Stomach (tissue), 8 donors: ENCODE measurements at regions not wholly inside any gene's neighbourhood (a gene's known extent, or its start where the extent isn't known, plus 50 kb on each side); places are given as distances from the start of the nearest gene placed in this dataset.

Experiments used
- DNase-seq, 2 donors: peaks; one replicate each; pipeline versions ENCODE4 v3.0.0 to v3.0.0-alpha.2; 2013 to 2019
- H3K27ac ChIP-seq, 5 donors: fragments of 200-600 bp in 4 of 5; sonication (generic) in 4 of 5; one replicate each; pipeline ENCODE4 v1.5.1; 2013 to 2019; ENCODE audit warnings: mild to moderate bottlenecking in 1 of 5, moderate library complexity in 1 of 5
- H3K27me3 ChIP-seq, 3 donors: fragments of 200-600 bp; sonication (generic); one replicate each; pipeline ENCODE4 v1.5.1; 2017 to 2019; ENCODE audit warnings: mixed run types in 1 of 3
- H3K36me3 ChIP-seq, 4 donors: fragments of 200-600 bp; sonication (generic); 1 replicate in 3 of 4; 2 replicates in 1 of 4; pipeline ENCODE4 v1.5.1; 2016 to 2019
- H3K4me1 ChIP-seq, 4 donors: fragments of 200-600 bp; sonication (generic); one replicate each; pipeline ENCODE4 v1.5.1; 2016 to 2019
- H3K4me3 ChIP-seq, 4 donors: fragments of 200-600 bp; sonication (generic) in 3 of 4; one replicate each; pipeline ENCODE4 v1.5.1; 2016 to 2019; ENCODE audit warnings: mild to moderate bottlenecking in 1 of 4
- H3K9me3 ChIP-seq, 4 donors: fragments of 200-600 bp; sonication (generic); one replicate each; pipeline ENCODE4 v1.5.1; 2016 to 2019
- CTCF ChIP-seq, 7 experiments: fragments of 450-650 bp in 4 of 7; fragments of 200-600 bp in 3 of 7; sonication (generic) in 3 of 7; IDR thresholded peaks; one replicate each; pipeline ENCODE4 v1.5.1; 2016 to 2019; ENCODE audit warnings: antibody characterized with exemption in 7 of 7, control low read depth in 2 of 7, mild to moderate bottlenecking in 1 of 7
- EP300 ChIP-seq: sonication (generic); formaldehyde crosslinking; IDR thresholded peaks from one replicate; pipeline ENCODE4 v1.6.1; 2017; ENCODE audit warnings: antibody characterized with exemption
- POLR2A ChIP-seq, 4 donors: fragments of 450-650 bp; IDR thresholded peaks; one replicate each; pipeline ENCODE4 v1.6.1; 2016; ENCODE audit warnings: antibody characterized with exemption in 4 of 4, control low read depth in 2 of 4, mild to moderate bottlenecking in 1 of 4, moderate library complexity in 1 of 4
- POLR2AphosphoS5 ChIP-seq, 3 donors: sonication (generic); formaldehyde crosslinking; IDR thresholded peaks; one replicate each; pipeline ENCODE4 v1.6.1; 2016; ENCODE audit warnings: antibody characterized with exemption in 3 of 3
- WGBS, 5 donors: extraction: QIAGEN DNeasy Blood & Tissue Kit in 3 of 5; methylation state at CpG; one replicate each; pipeline versions ENCODE4 v1.1.5 to v1.1.7; 2013 to 2018; 5-methylcytosine and 5-hydroxymethylcytosine counted together
- intact Hi-C: fragments of 100-400 bp; cut with DNase I; formaldehyde crosslinking; loops from one replicate; pipeline ENCODE4 v1.15.1; 2023; ENCODE audit warnings: low total_unique reads
- donor health status: healthy with polysubstance abuse.
- donor health status: Bipolar disorder and iron deficiency.
- donor health status: healthy.

- DNase-seq, result peak in 1 of 2 donors; percentile 10
- H3K27ac ChIP-seq, result no peak overlapping the region
- H3K4me3 ChIP-seq, result no peak overlapping the region
- no peaks in the 10 kb centered on the region for H3K4me1 ChIP-seq
- TF ChIP-seq POLR2AphosphoS5 (IDR thresholded peaks at IDR 0.05) (no peak), EP300 (no peak), POLR2A (IDR thresholded peaks at IDR 0.05) (no peak), CTCF (IDR thresholded peaks at IDR 0.05) (no peak)
- intact Hi-C loops, result no loop called here
- no peaks in the 10 kb centered on the region for H3K36me3 ChIP-seq
- H3K9me3 ChIP-seq, result no peaks in the 10 kb centered on the region
- 67 to 79% (median 74%) methylated on average over 12 of the region's 12 CpGs for WGBS, 5 donors
- H3K27me3 ChIP-seq, result peaks cover 0 to 25% (median 0%) of the 10 kb centered on the region in 3 donors
These were observed 348.3 kb upstream of the SFSWAP start for GRCh38 chr12:131362291-131363211.

DNA sequence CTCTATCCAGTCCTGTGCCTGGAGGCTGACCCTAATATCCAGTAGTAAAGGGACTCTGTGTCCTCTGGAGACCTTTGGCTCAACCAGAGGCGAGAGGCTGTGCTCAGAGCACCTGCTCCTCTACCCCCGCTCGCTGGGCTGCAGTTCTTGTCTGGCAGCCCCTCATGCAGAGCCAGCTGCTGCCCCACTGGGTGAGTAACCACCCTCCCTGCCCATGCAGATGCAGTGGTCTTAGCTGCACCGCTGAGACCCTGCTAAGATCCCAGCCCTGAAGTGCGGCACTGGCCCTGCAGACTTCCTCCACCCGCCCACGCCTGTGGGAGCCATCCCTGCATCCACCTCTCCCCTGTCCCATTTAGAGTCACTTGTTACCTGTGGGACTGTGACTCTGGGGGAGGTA, 347.5 kb upstream of the SFSWAP start:
- TF ChIP-seq EP300 (no peak), CTCF (IDR thresholded peaks at IDR 0.05) (no peak), POLR2AphosphoS5 (IDR thresholded peaks at IDR 0.05) (no peak), POLR2A (IDR thresholded peaks at IDR 0.05) (no peak)
- intact Hi-C loops, result no loop called here
- Histone ChIP-seq H3K36me3 (no peaks in the 10 kb centered on the region), H3K27me3 (peaks cover 0 to 25% (median 0%) of the 10 kb centered on the region in 3 donors), H3K27ac (no peak overlapping the region), H3K9me3 (no peaks in the 10 kb centered on the region), H3K4me1 (no peaks in the 10 kb centered on the region), H3K4me3 (no peak overlapping the region)
- WGBS, 5 donors, result 76 to 86% (median 79%) methylated on average over 7 of the region's 7 CpGs
- DNase-seq, result no peak

GRCh38 chr12:131363841-131364495, 346.9 kb upstream of the SFSWAP start:
- H3K27ac ChIP-seq, result no peak overlapping the region
- no peaks in the 10 kb centered on the region for H3K9me3 ChIP-seq
- peaks cover 0 to 25% (median 0%) of the 10 kb centered on the region in 3 donors for H3K27me3 ChIP-seq
- intact Hi-C loops, result no loop called here
- H3K4me3 ChIP-seq, result no peak overlapping the region
- no peaks in the 10 kb centered on the region for H3K4me1 ChIP-seq
- WGBS, 5 donors, result 61 to 78% (median 71%) methylated on average over 11 to 14 of the region's 14 CpGs
- TF ChIP-seq EP300 (no peak), CTCF (IDR thresholded peaks at IDR 0.05) (no peak), POLR2AphosphoS5 (IDR thresholded peaks at IDR 0.05) (no peak), POLR2A (IDR thresholded peaks at IDR 0.05) (no peak)
- no peak for DNase-seq
- no peaks in the 10 kb centered on the region for H3K36me3 ChIP-seq

GRCh38 chr12:131364903-131365820, 345.7 kb upstream of the SFSWAP start:
- Histone ChIP-seq H3K27ac (no peak overlapping the region), H3K4me1 (no peaks in the 10 kb centered on the region), H3K9me3 (no peaks in the 10 kb centered on the region), H3K4me3 (no peak overlapping the region), H3K36me3 (no peaks in the 10 kb centered on the region), H3K27me3 (peaks cover 0 to 25% (median 0%) of the 10 kb centered on the region in 3 donors)
- 77 to 87% (median 86%) methylated on average over 12 of the region's 12 CpGs for WGBS, 5 donors
- no peak for DNase-seq
- TF ChIP-seq POLR2A (IDR thresholded peaks at IDR 0.05), result no peak
- TF ChIP-seq CTCF (IDR thresholded peaks at IDR 0.05), result no peak
- no peak for TF ChIP-seq EP300
- TF ChIP-seq POLR2AphosphoS5 (IDR thresholded peaks at IDR 0.05), result no peak
- intact Hi-C loops, result no loop called here
